ENCODE measurements at regions not wholly inside any gene's neighbourhood (a gene's known extent, or its start where the extent isn't known, plus 50 kb on each side); places are given as distances from the start of the nearest gene placed in this dataset.
"Not testable (repeated sequence)": the region's sequence is repeated elsewhere in the genome, so short reads cannot be mapped to it uniquely, and the experiment has no call there.

DNA sequence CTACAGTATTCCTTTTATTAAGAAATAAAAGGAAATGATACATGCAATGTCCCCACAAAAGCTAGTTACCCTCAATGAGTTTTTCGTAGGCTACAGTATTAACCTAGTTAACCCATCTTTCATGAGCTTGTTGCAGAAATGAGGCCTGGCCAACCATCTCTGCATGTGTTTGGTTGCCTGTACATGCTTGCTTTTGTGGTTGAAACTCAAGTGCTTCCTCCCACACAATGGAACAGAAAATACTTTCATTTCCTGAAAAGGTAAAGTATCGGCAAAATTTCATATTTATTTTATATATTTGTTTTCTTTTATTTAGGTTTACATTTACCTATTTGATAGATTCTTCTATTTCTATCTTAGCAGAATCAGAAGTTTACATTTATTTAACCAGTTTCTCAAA lies 214.6 kb upstream of the FAM241A start:
- DNase-seq = no peak

DNA sequence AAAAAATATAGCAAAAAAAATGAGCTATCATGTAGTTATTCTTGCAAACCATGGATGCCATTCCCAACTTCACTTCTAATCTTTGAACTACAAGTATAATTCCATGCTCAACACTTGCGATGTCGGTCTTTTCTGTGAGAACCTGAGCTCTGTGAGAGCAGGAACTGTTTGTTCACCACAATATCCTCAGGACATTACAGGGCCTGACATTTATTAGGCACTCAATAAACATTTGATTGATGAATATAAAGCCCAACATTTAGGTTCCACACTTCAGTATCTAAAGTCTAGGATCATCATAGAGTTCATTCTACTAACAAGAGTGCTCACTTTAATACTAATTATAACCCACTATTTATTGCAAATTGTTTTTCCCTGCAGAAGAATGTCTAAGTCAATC lies 211.6 kb upstream of the FAM241A start:
- DNase-seq = no peak

DNA sequence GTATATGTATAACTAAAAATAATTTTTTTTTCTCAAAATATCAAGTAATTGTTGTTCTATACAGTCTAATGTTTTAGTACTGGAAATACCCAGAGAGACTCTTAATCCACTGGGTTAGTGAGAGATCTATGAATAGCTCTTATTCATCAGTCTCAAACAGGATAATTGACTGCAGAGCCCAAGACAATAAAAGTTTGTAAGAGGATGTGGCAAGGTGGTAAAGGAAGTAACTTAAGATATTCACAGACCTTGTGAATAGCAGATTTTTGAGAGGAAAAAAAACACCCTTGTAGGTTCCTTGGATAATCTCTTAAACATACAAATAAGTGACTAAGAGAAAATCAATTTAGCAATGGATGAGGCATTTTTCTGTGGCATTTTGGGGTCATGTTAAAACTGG lies 210.9 kb upstream of the FAM241A start:
- DNase-seq = no peak

DNA sequence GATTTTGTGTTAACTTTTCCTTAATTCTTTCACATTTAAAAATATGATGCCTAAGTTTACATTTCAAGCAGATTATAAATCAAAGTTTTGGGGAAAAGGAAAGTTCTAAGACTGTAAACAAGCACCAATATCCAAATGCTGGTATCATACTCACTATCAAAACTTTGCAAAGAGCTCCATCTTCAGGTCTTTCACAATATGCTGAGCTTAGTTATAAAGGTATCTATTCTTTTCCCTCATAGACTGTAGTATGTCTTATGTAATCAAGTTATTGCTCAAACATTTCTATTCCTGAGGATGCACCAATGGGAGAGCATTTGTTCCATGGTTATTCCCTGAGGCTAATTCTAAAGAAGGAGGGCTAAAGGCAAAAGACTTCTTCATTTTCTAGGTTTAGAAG lies 207.9 kb upstream of the FAM241A start:
- DNase-seq = no peak

DNA sequence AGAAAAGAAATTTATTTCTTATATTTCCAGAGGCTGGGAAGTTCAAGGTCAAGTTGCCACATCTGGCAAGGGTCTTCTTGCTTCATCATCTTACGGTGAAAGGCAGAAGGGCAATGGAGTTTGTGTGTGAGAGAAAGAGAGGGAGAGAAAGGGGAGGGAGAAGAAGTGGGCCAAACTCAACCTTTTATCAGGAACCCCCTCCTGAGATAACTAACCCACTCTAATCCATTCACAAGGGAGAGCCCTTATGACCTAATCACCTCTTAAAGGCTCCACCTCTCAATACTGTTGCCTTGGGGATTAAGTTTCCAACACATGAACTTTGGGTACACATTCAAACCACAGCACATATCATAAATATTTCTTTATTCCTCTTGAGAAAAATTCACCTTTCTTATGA lies 203.3 kb upstream of the FAM241A start:
- DNase-seq = no peak

DNA sequence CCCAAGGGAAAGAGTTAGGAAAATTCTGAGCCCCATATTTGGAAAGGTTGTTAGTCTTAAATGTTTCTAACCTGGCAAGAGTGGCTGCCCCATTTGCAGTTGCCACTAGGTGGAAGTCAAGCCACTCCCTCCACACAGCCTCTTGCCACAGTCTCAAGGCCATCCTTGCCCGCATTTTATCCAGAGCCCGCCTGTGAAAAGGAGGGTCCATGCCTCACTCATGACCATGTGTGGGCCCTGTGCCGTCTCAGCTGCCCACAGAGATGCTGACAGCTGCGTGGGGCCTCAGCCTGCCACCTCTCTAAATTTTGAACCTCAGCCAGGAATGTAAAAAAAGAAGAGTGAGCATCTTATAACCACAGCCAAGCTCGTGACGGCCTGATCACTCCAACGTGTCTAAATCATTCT lies 201.5 kb upstream of the FAM241A start:
- no peak for DNase-seq

DNA sequence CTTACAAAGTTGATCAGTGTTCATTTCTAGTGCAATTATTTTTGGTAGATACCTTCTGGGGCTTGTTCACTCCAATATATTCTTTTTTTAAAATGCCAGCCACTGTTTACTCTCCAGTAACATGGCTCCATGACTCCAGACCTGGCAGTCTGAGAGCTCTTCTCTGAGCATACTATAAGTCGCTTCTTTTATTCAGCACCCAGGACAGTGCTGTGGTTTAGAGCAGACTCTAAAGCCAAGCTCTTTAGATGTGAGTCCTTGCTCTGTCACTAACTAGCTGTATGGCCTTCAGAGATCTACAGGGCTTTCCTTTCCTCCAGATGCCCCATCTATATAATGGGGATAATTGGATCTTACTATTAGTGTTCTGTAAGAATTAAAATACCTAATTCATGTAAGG lies 200.2 kb upstream of the FAM241A start:
- no peak for DNase-seq

DNA sequence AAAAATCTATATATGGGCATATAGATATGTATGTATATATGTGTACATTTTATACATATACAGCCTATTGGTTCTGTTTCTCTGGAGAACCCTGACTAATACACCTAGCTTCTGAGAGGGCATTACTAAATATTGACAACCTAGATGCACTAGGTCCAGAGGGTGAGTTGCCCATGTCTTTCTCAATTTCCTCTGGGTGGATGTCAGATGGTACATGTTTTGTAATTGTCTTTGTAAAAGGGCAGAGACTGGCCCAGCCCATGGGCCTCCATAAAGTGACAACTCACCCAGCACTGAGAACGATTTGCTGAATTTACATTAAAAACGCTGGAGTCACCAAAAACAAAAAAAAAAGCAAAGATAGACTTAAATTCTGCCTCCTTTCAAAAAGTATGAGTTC lies 198.5 kb upstream of the FAM241A start:
- DNase-seq = no peak

DNA sequence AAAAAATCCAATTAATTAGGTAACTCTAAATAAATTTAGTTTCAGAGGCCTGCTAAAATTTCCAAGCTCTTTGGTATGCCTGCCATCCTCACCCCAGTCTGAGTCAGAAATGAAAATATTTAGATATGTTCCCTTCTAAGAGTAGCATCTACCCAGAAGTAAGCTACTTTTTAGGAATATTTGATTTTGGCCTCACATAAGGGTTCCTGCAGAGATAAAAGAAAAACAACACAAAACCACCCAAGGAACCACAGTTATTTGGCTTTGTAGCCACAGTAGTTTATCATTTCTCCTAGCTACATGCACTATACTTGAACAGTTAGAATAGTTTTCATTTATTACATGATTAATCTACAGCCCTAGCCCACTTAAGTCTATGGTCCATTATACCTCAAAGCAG lies 192.6 kb upstream of the FAM241A start:
- no peak for DNase-seq

DNA sequence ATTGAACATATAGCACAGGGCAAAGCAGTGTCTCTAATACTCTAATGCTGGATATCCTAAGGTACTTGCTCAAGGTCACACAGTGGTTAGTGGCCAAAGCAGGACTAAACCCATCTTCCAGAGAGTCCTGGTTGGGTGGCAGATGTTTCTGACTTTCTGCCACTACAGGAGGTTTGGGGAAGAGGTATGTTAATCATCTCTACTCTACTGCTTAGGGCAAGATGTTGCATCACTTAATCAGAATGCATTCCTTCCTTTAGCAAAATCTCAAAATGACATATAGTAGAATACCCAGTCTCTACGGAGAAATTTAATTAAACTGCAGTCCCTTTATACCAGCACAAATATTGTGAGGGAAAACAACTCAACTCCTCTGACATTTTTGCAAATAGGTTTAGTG lies 190.7 kb upstream of the FAM241A start:
- DNase-seq = no peak

DNA sequence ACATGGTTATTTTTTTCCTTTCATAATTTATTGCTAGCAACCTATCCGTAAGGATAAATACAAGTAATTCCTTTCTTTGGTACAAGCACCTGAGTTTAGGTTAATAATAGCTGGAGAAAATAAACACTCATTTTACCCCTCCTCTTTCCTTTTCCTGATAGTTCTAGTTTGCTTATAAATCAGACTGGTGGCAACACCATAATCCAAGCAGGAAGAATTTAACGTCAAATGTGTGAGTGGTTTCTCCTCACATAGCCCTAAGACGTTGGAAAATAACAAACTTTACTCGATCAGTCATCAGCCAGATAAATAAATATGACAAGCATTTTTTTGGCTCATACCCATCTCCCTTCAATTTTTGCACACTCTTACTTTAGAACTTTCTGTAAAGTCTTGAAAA lies 190.3 kb upstream of the FAM241A start:
- no peak for DNase-seq

DNA sequence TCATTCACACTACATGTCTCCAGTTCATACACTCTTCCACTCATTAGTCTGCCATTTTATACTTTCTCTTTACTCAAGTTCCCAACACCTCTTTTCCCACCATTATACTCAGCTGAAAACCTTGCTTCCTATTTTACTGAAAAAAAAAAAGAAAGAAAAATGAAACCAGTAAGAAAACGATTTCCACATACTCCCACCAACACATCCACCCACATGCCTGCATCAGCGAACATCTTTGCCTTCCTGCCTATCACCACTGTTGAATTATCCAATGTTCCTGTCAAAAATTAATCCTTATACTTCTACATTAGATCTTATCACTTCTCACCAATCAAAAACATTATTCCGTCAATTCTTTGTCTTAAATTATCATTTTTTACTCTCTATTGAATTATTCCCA lies 188.1 kb upstream of the FAM241A start:
- DNase-seq = no peak

DNA sequence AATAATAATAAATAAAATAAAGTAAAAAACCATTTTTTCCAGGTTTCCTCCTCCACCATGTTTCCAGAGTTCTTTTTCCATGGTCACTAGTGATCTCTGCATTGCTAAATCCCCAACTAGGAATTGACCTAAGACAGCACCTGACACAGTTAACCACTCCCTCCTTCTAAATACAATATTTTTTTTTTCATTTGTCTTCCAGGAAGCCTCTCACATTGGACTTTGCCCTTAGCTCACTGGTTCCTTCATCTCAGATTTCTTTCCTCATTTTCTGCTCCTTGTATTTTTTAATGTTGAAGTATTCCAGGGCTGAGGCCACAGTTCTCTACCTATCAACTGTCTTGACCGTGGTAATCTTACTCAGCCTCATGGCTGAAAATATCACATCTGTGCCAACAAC lies 187.3 kb upstream of the FAM241A start:
- no peak for DNase-seq

DNA sequence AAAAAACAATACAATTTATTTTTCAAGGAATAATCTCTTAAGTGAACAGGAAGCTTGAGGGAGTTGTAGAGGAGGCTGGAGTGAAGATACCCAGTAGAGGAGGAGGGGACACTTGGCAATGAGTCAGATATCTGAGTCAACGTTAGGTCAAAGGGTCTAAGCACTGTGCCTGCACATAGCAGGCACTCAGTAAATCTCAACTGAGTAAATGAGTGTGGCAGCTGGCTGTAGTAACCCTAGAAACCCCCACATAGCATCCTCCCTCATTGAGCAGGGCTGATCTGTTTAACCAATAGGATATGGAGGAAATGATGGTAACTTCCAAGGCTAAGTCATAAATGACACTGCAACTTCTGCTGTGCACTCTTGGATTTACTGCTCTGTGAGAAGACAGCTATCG lies 186.0 kb upstream of the FAM241A start:
- no peak for DNase-seq

DNA sequence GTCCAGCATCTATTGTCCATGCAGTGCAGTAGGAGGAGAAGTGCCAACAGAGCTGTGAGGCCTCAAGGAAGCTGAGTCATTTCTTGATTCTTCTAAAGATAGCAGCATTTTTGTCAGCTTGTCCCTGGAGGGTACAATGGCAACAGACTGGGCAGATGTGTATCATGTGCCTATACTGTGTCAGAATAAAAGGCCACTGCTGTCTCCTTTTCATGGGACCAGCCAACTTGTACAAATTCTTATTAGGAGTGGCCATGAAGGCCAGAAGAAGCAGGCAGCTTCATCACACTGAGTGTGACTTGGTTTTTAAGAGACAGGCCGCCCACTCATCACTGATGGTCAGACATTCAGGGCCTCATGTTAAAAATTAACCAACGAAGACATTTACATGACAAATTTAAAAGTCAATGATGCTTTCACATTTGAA lies 185.0 kb upstream of the FAM241A start:
- DNase-seq = no peak

DNA sequence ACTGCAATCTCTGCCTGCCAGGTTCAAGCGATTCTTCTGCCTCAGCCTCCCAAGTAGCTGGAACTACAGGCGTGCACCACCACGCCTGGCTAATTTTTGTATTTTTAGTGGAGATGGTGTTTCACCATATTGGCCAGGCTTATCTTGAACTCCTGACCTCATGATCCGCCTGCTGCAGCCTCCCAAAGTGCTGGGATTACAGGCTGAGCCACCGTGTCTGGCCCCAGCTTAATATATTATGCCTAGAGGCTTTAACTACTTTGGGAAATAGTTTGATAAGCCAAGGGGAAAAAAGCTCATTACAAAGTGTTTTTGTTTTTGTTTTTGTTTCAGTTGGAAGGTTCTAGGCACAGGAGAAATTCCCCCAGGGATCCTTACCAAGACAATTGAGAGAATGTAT lies 184.2 kb upstream of the FAM241A start:
- DNase-seq = not testable (repeated sequence)

DNA sequence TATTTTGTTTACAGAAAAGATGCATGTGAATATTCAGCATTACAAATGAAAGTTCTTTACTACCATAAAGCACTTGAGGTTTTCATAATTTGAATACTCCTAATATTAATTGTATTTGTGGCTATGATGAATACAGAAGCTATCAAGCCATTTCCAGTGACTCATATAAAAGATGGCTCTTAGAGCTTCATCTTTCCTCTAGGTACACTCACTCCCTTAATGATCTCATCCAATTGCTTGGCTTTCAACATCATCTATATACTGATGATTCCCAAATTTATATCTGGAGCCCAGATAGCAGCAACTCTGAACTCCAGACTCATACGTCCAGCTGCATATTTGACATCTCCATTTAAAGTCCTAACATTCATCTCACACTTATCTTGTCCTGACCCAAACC lies 183.4 kb upstream of the FAM241A start:
- DNase-seq = no peak

DNA sequence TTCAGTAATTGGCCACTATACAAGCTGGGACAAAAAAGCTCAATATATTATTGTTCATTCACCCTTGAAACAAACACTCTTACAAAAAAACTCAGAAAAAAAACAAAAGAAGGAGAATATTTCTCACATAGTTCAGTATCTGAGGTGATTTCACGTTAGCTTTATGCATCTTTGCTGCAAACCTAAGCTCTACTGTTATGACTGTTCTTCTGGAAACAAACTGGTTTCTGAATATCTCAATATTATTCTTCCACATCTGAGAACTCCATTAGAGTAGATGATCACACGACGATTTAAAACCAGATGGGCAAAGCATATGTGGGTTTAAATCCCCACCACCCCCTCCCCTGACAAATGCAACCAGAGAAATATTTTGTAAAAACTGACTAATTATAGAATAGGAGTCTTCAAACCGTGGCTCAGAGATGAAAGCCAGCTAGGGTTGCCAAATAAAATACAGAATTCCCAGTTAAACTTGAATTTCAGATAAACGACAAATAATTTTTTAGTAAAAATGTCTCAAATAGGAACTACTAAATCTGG lies 182.0 kb upstream of the FAM241A start:
- DNase-seq = no peak

DNA sequence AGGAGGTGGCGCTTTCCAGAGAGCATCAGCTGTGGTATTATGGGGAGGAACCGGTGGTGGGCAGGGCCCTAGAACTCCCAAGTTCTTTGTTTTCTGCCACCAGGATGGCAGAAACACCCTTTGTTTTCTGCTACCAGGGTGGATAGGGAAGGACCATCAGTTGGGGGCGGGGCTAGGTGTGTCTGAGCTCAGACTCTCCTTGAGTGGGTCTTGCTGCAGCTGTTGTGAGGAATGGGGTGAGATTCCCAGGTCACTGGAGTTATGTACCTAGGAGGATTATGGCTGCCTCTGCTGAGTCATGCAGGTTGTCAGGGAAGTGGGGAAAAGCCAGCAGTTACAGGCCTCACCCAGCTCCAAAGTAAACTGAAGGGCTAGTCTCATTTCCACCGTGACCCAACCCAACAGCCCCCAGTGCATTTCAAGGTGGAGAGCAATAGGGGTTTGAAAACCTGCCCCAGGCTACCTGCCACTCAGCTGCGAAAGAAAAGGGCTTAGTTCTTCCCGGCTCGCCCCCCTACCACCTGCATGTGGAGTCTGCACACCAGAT lies 167.8 kb upstream of the FAM241A start:
- DNase-seq = no peak

DNA sequence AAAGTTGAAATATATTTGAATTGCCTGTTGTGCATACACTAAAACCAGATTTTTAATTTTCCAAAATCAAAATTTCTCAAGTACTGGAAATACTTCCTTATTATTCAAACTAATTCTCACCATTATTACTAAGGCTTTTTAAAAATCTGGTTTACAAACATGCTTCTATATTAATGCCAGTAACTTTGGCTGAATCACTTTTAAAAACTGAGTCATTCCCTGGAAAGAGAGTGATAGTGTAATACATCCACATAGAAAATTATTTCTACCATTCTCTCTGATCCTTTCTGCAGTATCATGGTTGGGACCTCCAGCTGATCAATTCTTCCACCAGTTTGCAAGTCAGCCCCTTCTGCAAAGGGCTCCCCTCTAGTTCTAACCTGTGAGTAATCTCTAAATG lies 165.3 kb upstream of the FAM241A start:
- no peak for DNase-seq

DNA sequence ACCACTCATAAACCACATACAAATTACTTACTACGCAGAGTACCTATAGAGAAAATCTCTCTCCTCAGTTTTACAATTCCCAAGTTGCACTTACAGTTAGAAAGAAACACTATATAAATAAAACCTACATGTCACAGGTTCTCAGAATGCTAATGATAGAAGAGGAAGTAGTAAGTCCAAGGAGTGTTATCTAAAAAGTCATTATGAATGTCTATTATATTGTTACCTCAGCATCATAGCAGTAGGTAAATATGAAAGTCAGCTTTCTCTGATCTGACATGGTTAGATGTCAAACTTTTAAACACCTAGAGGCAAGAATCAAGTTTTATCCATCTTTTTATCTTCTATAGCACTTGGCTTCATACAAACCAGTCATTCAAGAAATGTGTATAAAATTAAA lies 163.2 kb upstream of the FAM241A start:
- DNase-seq = no peak

DNA sequence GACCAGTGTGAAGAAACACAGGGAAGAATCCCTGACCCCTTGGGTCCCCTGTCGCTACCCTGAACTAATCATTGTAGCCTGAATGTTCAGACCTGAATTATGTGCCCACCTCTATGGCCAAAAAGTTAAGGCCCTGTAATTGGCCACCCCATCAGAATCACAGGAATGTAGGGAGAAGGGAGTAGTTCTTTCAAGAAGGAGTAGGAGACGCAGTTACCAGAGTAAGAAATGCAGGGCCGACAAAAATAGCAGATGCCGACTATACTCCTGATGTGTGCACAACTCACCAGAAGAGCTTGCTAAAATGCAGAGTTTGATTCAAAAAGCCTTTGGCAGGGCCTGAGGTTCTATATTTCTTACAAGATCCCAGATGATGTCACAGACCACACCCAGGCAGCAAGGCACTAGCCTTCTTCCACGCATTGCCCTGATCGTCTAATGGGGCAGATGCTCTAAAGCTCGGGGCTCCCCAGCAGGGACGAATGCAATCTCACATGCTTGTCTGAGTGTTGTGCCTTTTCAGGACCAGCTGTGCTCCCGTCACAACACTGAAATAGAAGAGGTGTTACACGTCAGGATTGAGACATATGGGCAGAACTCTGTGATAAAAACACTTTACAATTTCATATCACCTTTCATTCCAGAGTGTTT lies 161.0 kb upstream of the FAM241A start:
- DNase-seq = no peak

DNA sequence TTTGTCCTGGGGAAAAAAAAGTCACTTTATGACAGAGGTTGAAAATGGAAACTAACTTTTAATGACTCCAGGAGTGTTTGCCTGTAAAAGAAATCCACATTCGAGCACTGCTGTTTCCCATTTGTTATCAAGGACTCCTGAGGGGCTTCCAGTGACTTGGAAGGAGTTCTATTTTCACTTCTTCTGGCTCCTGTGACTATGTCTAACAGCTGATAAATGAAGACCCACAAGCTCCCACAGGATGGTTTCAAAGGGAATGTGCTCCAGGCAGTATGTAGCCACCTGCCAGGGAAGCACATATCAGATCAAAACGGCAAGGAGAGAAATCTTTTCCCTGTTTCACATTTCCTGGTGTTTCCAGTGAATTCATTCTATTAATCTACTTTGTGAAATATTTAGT lies 159.8 kb upstream of the FAM241A start:
- DNase-seq = no peak

DNA sequence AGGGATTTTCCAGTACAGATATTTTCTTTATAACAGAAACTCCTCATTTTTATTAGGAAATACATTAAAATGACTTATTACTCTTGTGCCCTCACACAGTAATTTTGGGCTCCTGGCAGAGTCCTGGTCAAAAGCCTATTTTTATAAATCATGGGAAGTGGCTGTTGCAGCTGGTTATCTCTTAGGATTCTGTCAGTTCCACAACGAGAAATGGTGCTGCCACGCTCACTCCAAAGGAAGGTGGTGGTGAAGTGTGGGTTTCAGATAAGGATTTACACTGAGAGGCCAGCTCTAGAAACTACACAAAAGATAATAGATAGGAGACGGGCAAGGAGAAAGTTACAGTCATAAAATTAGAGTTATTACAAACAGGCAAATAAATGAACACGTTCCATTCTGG lies 159.2 kb upstream of the FAM241A start:
- DNase-seq = no peak

DNA sequence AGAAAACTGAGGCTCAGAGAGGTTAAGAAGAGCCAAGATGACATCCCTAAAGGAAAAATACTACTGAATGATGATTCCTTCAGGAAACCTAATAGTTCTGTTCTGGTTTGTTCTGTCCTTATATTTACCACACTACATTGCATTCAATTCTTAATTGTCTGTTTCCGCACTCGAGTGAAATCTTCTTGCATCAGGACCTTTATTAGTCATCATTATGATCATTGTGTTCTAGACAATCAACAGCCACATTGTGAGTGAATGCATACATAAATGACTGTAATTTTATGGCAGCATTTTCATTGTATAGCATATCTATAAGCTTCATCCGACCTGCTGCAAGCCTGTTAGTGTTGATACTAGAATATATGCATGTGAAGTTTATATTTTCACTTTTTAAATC lies 156.7 kb upstream of the FAM241A start:
- DNase-seq = no peak

Data from NCI-H1048 (cell line).